Endothelial cell (in vitro differentiated cells): ENCODE measurements at regions not wholly inside any gene's neighbourhood (a gene's known extent, or its start where the extent isn't known, plus 50 kb on each side); places are given as distances from the start of the nearest gene placed in this dataset.

Experiments
- DNase-seq: peaks from one replicate; pipeline ENCODE4 v3.0.0; 2021; ENCODE audit warnings: low spot score
- H3K27ac Mint-ChIP-seq: one replicate; pipeline ENCODE4 v1.8.0; 2021; ENCODE audit warnings: mixed read lengths, inconsistent platforms; ENCODE audit not compliant: unreplicated experiment
- H3K27me3 Mint-ChIP-seq: one replicate; pipeline ENCODE4 v1.8.0; 2021; ENCODE audit warnings: mild to moderate bottlenecking, moderate library complexity, mixed read lengths, inconsistent platforms; ENCODE audit not compliant: unreplicated experiment
- H3K36me3 Mint-ChIP-seq: one replicate; pipeline ENCODE4 v1.8.0; 2021; ENCODE audit warnings: mild to moderate bottlenecking, low read depth, mixed read lengths, inconsistent platforms; ENCODE audit not compliant: unreplicated experiment
- H3K4me1 Mint-ChIP-seq: one replicate; pipeline ENCODE4 v1.8.0; 2021; ENCODE audit warnings: mild to moderate bottlenecking, mixed read lengths, inconsistent platforms; ENCODE audit not compliant: unreplicated experiment
- H3K4me3 Mint-ChIP-seq: one replicate; pipeline ENCODE4 v1.8.0; 2021; ENCODE audit warnings: mild to moderate bottlenecking, mixed read lengths, inconsistent platforms; ENCODE audit not compliant: unreplicated experiment
- H3K9me3 Mint-ChIP-seq: one replicate; pipeline ENCODE4 v1.8.0; 2021; ENCODE audit warnings: mixed read lengths, inconsistent platforms; ENCODE audit not compliant: unreplicated experiment
- CTCF ChIP-seq: fragments of 200-600 bp; sonication (generic); IDR thresholded peaks from one replicate; pipeline ENCODE4 v1.5.0; 2021; ENCODE audit warnings: antibody characterized with exemption; ENCODE audit not compliant: unreplicated experiment

- no peak for DNase-seq
- Mint-ChIP-seq H3K27me3 (no peaks in the 10 kb centered on the region), H3K36me3 (no peaks in the 10 kb centered on the region), H3K9me3 (no peaks in the 10 kb centered on the region), H3K4me1 (peaks cover 3% of the 10 kb centered on the region), H3K4me3 (no peak overlapping the region), H3K27ac (no peak overlapping the region)
- TF ChIP-seq CTCF = no peak
Measured at GRCh38 chrX:10753116-10753515, 132.7 kb upstream of the MID1 start.

GRCh38 chrX:10754445-10754844 lies 134.1 kb upstream of the MID1 start:
- Mint-ChIP-seq H3K4me1 (peaks cover 3% of the 10 kb centered on the region), H3K4me3 (no peak overlapping the region), H3K27me3 (no peaks in the 10 kb centered on the region), H3K9me3 (no peaks in the 10 kb centered on the region), H3K27ac (no peak overlapping the region), H3K36me3 (no peaks in the 10 kb centered on the region)
- no peak for TF ChIP-seq CTCF
- no peak for DNase-seq

- Mint-ChIP-seq H3K36me3 (no peaks in the 10 kb centered on the region), H3K27me3 (no peaks in the 10 kb centered on the region), H3K4me3 (no peak overlapping the region), H3K27ac (no peak overlapping the region), H3K9me3 (no peaks in the 10 kb centered on the region), H3K4me1 (peaks cover 3% of the 10 kb centered on the region)
- no peak for DNase-seq
- TF ChIP-seq CTCF = no peak
Measured at GRCh38 chrX:10755439-10756334, 135.3 kb upstream of the MID1 start.

GRCh38 chrX:10756441-10756840 lies 136.1 kb upstream of the MID1 start:
- Mint-ChIP-seq H3K27ac (no peak overlapping the region), H3K4me1 (peaks cover 3% of the 10 kb centered on the region)
- no peak for DNase-seq

More at GRCh38 chrX:10756441-10756840, 136.1 kb upstream of the MID1 start:
- no peak for TF ChIP-seq CTCF
- H3K36me3 Mint-ChIP-seq = no peaks in the 10 kb centered on the region
- no peak overlapping the region for H3K4me3 Mint-ChIP-seq
- no peaks in the 10 kb centered on the region for H3K27me3 Mint-ChIP-seq
- no peaks in the 10 kb centered on the region for H3K9me3 Mint-ChIP-seq
